K562 (cell line): ENCODE measurements at regions not wholly inside any gene's neighbourhood (a gene's known extent, or its start where the extent isn't known, plus 50 kb on each side); places are given as distances from the start of the nearest gene placed in this dataset.

Experiments
- ATAC-seq: fragments of 200-7000 bp; cut with Tn5 transposase; 3 replicates; pipeline ENCODE4 v1.9.1; 2020; ENCODE audit warnings: moderate library complexity
- BruUV-seq: library from RNA; stranded (reverse); fragments of 400-500 nt; replicated peaks from 2 replicates; lab custom pipeline; 2021; lab: Mats Ljungman, UMichigan
- CTCF ChIA-PET: fragments of 300-600 bp; formaldehyde crosslinking; extraction: SDS; loops from one replicate; lab custom pipeline; 2021; ENCODE audit warnings: low intra/inter-chr PET ratio; lab: Yijun Ruan, JAX
- POLR2A ChIA-PET: fragments of 300-600, 350-650 bp; sonication (Branson Sonifier 250); formaldehyde crosslinking; extraction: SDS; loops from one replicate; lab custom pipeline; 2021; ENCODE audit warnings: antibody characterized with exemption, inconsistent platforms; lab: Yijun Ruan, JAX
- DNase-seq, 4 experiments: peaks; one replicate each; pipeline versions ENCODE4 v3.0.0 to v3.0.0-alpha.2; 2011 to 2018; ENCODE audit warnings: low spot score in 3 of 4, mixed read lengths in 3 of 4; ENCODE audit errors: extremely low read depth in 1 of 4
- FAIRE-seq: peaks from 2 replicates; lab custom pipeline; 2011; peaks lifted over from hg19 to GRCh38; lab: Jason Lieb, UNC
- H2AFZ ChIP-seq: 2 replicates; pipeline ENCODE4 v1.6.0; 2011; ENCODE audit warnings: low read depth, low read length, control low read depth, inconsistent platforms
- H3K27ac ChIP-seq: fragments of 200-600 bp; 3 replicates; pipeline ENCODE4 v1.8.0; 2011; ENCODE audit warnings: low read depth, mild to moderate bottlenecking, control low read depth, inconsistent platforms, low read length, moderate library complexity, mixed read lengths; ENCODE audit errors: extremely low read depth
- H3K27me3 ChIP-seq, 2 experiments: fragments of 300-600 bp in 1 of 2; 2 replicates in 1 of 2; 3 replicates in 1 of 2; pipeline versions ENCODE4 v1.6.0 to v1.8.0; 2011; ENCODE audit warnings: inconsistent platforms in 2 of 2, low read length in 2 of 2, mild to moderate bottlenecking in 1 of 2, mixed read lengths in 1 of 2, moderate library complexity in 1 of 2; ENCODE audit not compliant: control insufficient read depth in 2 of 2, insufficient read depth in 2 of 2
- H3K36me3 ChIP-seq: fragments of 300-600 bp; 3 replicates; pipeline ENCODE4 v1.8.0; 2011; ENCODE audit warnings: mild to moderate bottlenecking, low read length, inconsistent platforms; ENCODE audit not compliant: control insufficient read depth, insufficient read depth
- H3K4me1 ChIP-seq, 2 experiments: fragments of 200-600 bp in 1 of 2; replicated peaks in 1 of 2; 2 replicates in 1 of 2; 3 replicates in 1 of 2; pipeline versions ENCODE4 v1.5.1 to v1.8.0; 2011; ENCODE audit warnings: inconsistent platforms in 2 of 2, low read length in 2 of 2, mild to moderate bottlenecking in 1 of 2, mixed read lengths in 1 of 2, moderate library complexity in 1 of 2; ENCODE audit not compliant: control insufficient read depth in 2 of 2, insufficient read depth in 2 of 2
- H3K4me2 ChIP-seq: 2 replicates; pipeline ENCODE4 v1.6.1; 2011; ENCODE audit warnings: low read length, control low read depth, inconsistent platforms, mixed read lengths; ENCODE audit not compliant: insufficient read depth
- H3K4me3 ChIP-seq: fragments of 200-600 bp; sonication (generic), shearing (Covaris generic); 2 replicates; pipeline ENCODE4 v1.5.1; 2016; ENCODE audit warnings: control low read depth, inconsistent platforms
- H3K79me2 ChIP-seq: fragments of 200-600 bp; 3 replicates; pipeline ENCODE4 v1.8.0; 2011; ENCODE audit warnings: low read length, inconsistent platforms; ENCODE audit not compliant: control insufficient read depth, insufficient read depth
- H3K9ac ChIP-seq, 2 experiments: 2 replicates each; pipeline versions ENCODE4 v1.6.0 to v1.6.1; 2011; ENCODE audit warnings: low read depth in 2 of 2, low read length in 2 of 2, control low read depth in 1 of 2, inconsistent platforms in 1 of 2, mild to moderate bottlenecking in 1 of 2, mixed read lengths in 1 of 2; ENCODE audit not compliant: insufficient read depth in 1 of 2
- H3K9me1 ChIP-seq: one replicate; pipeline ENCODE4 v1.6.0; 2011; ENCODE audit warnings: inconsistent platforms, mild to moderate bottlenecking, low read length, moderate library complexity; ENCODE audit not compliant: control insufficient read depth, insufficient read depth
- H3K9me3 ChIP-seq: replicated peaks from 2 replicates; pipeline ENCODE4 v1.5.1; 2011; ENCODE audit warnings: low read depth, low read length, inconsistent platforms; ENCODE audit not compliant: control insufficient read depth, insufficient read depth
- H4K20me1 ChIP-seq: replicated peaks from 2 replicates; pipeline ENCODE4 v1.6.1; 2011; ENCODE audit warnings: low read length, inconsistent platforms, mixed read lengths; ENCODE audit not compliant: control insufficient read depth, insufficient read depth
- CBX1 ChIP-seq: sonication (generic); IDR thresholded peaks from 2 replicates; pipeline ENCODE4 v1.6.1; 2016; ENCODE audit warnings: antibody characterized with exemption, low read depth, mild to moderate bottlenecking
- IFI16 ChIP-seq: fragments of 250-450 bp; sonication (Bioruptor Pico); IDR thresholded peaks from 2 replicates; pipeline ENCODE4 v2.1.2; 2022; ENCODE audit warnings: mild to moderate bottlenecking, inconsistent platforms
- L3MBTL2 ChIP-seq: fragments of 450-650 bp; IDR thresholded peaks from 2 replicates; pipeline ENCODE4 v1.6.1; 2016; ENCODE audit warnings: mild to moderate bottlenecking, moderate library complexity
- PKNOX1 ChIP-seq: fragments of 450-650 bp; IDR thresholded peaks from 2 replicates; pipeline ENCODE4 v1.6.1; 2016
- TAF9B ChIP-seq: fragments of 450-650 bp; IDR thresholded peaks from 2 replicates; pipeline ENCODE4 v1.6.1; 2018; ENCODE audit warnings: mild to moderate bottlenecking; ENCODE audit not compliant: partially characterized antibody
- U2AF1 ChIP-seq: fragments of 200-400 bp; formaldehyde crosslinking; optimal IDR thresholded peaks from 2 replicates; pipeline ENCODE3; 2017; ENCODE audit warnings: mild to moderate bottlenecking, low read depth, low read length, moderate library complexity
- ZBTB11 ChIP-seq, 3 experiments: fragments of 200-800 bp in 1 of 3; fragments of 250-450 bp in 1 of 3; fragments of 450-650 bp in 1 of 3; sonication (Bioruptor Pico) in 1 of 3; sonication (Bioruptor generic) in 1 of 3; formaldehyde crosslinking in 1 of 3; IDR thresholded peaks; 2 replicates each; pipeline versions ENCODE4 v1.6.1 to v1.8.0; 2016 to 2022; ENCODE audit warnings: mild to moderate bottlenecking in 2 of 3, missing genetic modification characterization in 2 of 3, missing compliant biosample characterization in 1 of 3, moderate library complexity in 1 of 3
- ZBTB7A ChIP-seq: IDR thresholded peaks from 2 replicates; pipeline ENCODE4 v1.6.1; 2011; ENCODE audit warnings: low read depth, mild to moderate bottlenecking, low read length, moderate library complexity, borderline replicate concordance; ENCODE audit not compliant: control insufficient read depth
- ZNF695 ChIP-seq: fragments of 450-650 bp; formaldehyde crosslinking; IDR thresholded peaks from 2 replicates; pipeline ENCODE4 v1.4.0; 2020; ENCODE audit warnings: mild to moderate bottlenecking, moderate library complexity
- WGBS: fragments of 100-300 bp; shearing (Covaris generic); methylation state at CpG from one replicate; pipeline ENCODE4 v1.1.6; 2016; ENCODE audit warnings: low coverage, mixed read lengths; ENCODE audit not compliant: insufficient coverage; ENCODE audit errors: missing lambda C conversion rate; 5-methylcytosine and 5-hydroxymethylcytosine counted together
- in situ Hi-C: fragments of 300-500 bp; cut with MboI; formaldehyde crosslinking; loops from 4 replicates; pipeline ENCODE4 v1.15.0; 2018; ENCODE audit warnings: inconsistent platforms, mixed read lengths
- intact Hi-C: fragments of 100-400 bp; cut with micrococcal nuclease; formaldehyde crosslinking; loops from 2 replicates; pipeline ENCODE4 v1.14.2; 2022
- TF ChIP-seq, protein P1 (sequence below), 2 experiments: fragments of 450-650 bp; IDR thresholded peaks; 2 replicates each; pipeline ENCODE4 v1.6.1; 2016; ENCODE audit warnings: mild to moderate bottlenecking in 2 of 2, borderline replicate concordance in 1 of 2, low read depth in 1 of 2, moderate library complexity in 1 of 2

DNA sequence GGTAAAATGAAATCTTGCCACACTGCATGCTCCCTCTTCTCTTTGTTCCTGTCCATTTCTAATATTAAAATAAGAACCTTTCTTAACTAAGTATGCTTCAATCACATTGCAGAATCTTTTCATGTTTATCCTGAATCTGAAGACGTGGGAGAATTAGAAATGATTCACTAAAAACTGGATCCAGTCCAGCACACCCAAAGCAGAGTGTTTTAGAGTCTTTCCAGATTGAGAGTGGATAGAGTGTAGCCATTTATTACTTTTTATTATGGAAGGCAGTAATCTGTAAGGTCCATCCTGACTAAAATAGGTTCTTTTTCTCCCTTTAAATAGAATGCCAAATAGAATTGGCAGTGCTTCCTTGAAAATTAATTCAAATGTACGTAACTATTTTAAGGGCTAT lies 453.5 kb downstream of the TDRD3 start:
- ChIA-PET POLR2A (no interaction called here), CTCF (no interaction called here)
- Histone ChIP-seq H2AFZ (no peak overlapping the region), H3K4me3 (no peak overlapping the region), H3K79me2 (no peaks in the 10 kb centered on the region), H3K9me1 (no peaks in the 10 kb centered on the region), H3K4me2 (no peak overlapping the region), H3K27me3 (no peaks in the 10 kb centered on the region), H3K9me3 (peaks cover 4% of the 10 kb centered on the region; the same call in 1 of the 2 replicates), H3K27ac (no peak overlapping the region), H3K9ac (no peak overlapping the region), H4K20me1 (no peaks in the 10 kb centered on the region), H3K36me3 (no peaks in the 10 kb centered on the region), H3K4me1 (no peaks in the 10 kb centered on the region)
- ATAC-seq = no peak
- intact Hi-C loops = no loop called here
- no peak for DNase-seq
- BruUV-seq = no TSS peak
- in situ Hi-C loops = no loop called here
- FAIRE-seq = no peak
- WGBS = 9% methylated on average over 2 of the region's 2 CpGs
- no peak for TF ChIP-seq CBX1
- TF ChIP-seq ZBTB11 (CRISPR knock-in tag; IDR thresholded peaks at IDR 0.05) = no peak
- TF ChIP-seq PKNOX1 = no peak
- no peak for TF ChIP-seq TAF9B
- TF ChIP-seq, protein P1, sequence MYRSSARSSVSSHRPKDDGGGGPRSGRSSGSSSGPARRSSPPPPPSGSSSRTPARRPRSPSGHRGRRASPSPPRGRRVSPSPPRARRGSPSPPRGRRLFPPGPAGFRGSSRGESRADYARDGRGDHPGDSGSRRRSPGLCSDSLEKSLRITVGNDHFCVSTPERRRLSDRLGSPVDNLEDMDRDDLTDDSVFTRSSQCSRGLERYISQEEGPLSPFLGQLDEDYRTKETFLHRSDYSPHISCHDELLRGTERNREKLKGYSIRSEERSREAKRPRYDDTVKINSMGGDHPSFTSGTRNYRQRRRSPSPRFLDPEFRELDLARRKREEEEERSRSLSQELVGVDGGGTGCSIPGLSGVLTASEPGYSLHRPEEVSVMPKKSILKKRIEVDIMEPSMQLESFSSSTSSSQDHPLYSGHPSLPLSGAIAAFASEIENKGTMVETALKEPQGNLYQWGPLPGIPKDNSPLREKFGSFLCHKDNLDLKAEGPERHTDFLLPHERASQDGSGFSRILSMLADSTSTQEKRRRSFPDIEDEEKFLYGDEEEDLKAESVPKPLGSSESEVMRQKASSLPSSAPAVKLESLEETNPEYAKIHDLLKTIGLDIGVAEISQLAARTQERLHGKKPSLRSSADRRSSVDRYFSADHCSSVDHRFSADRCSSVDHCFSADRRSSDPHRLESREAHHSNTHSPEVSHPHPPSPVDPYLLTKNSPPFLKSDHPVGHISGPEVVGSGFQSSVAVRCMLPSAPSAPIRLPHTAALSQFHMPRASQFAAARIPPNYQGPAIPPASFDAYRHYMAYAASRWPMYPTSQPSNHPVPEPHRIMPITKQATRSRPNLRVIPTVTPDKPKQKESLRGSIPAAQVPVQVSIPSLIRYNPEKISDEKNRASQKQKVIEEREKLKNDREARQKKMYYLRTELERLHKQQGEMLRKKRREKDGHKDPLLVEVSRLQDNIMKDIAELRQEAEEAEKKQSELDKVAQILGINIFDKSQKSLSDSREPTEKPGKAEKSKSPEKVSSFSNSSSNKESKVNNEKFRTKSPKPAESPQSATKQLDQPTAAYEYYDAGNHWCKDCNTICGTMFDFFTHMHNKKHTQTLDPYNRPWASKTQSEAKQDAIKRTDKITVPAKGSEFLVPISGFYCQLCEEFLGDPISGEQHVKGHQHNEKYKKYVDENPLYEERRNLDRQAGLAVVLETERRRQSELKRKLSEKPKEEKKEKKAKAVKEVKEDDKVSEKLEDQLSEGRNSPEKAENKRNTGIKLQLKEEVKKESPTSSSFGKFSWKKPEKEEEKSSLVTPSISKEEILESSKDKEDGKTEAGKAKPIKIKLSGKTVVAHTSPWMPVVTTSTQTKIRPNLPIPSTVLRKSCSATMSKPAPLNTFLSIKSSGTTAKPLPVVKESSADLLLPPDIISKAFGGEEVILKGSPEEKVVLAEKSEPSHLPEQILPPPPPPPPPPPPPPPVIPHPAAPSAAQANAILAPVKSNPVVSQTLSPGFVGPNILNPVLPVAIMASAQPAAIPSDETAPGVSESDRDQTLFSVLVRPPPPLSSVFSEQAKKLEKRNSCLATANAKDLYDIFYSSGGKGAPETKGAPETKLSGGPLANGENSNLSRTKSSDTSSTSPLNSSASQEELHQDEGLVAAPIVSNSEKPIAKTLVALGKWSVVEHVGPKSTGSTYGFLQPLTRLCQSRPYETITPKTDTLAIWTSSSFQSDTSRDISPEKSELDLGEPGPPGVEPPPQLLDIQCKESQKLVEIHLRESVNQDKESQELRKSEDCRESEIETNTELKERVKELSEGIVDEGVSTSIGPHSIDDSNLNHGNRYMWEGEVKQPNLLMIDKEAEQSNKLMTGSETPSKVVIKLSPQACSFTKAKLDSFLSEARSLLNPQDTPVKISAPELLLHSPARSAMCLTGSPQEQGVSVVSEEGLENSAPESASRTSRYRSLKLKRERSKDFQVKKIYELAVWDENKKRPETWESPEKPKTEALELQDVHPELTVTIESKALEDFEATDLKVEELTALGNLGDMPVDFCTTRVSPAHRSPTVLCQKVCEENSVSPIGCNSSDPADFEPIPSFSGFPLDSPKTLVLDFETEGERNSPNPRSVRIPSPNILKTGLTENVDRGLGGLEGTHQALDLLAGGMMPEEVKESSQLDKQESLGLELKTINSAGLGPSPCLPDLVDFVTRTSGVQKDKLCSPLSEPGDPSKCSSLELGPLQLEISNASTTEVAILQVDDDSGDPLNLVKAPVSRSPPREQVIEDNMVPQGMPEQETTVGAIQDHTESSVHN (IDR thresholded peaks at IDR 0.05; ENCODE audit: borderline replicate concordance in 1 of 2, low read depth in 1 of 2) = no peak
- TF ChIP-seq IFI16 = no peak
- TF ChIP-seq ZBTB7A = no peak
- TF ChIP-seq L3MBTL2 = no peak
- TF ChIP-seq ZNF695 (CRISPR knock-in tag) = no peak
- TF ChIP-seq U2AF1 = no peak
